Kidney epithelial cell (primary cell): ENCODE measurements at regions not wholly inside any gene's neighbourhood (a gene's known extent, or its start where the extent isn't known, plus 50 kb on each side); places are given as distances from the start of the nearest gene placed in this dataset.

ENCODE experiments used
- DNase-seq: peaks from one replicate; pipeline ENCODE4 v3.0.0-alpha.2; 2010; ENCODE audit warnings: low read depth
- H3K27me3 ChIP-seq: 2 replicates; pipeline ENCODE4 v1.6.0; 2011; ENCODE audit warnings: low read length; ENCODE audit not compliant: control insufficient read depth, insufficient read depth
- H3K36me3 ChIP-seq: 2 replicates; pipeline ENCODE4 v1.5.1; 2011; ENCODE audit warnings: low read length; ENCODE audit not compliant: control insufficient read depth, insufficient read depth
- H3K4me3 ChIP-seq: 2 replicates; pipeline ENCODE4 v1.5.1; 2011; ENCODE audit warnings: low read depth, mild to moderate bottlenecking, control low read depth, low read length
- TF ChIP-seq, protein P1 (sequence below): IDR thresholded peaks from 2 replicates; pipeline ENCODE4 v1.5.1; 2011; ENCODE audit warnings: mild to moderate bottlenecking, moderate library complexity, low read length, control low read depth, inconsistent platforms; ENCODE audit not compliant: insufficient read depth, poor library complexity, severe bottlenecking

DNA sequence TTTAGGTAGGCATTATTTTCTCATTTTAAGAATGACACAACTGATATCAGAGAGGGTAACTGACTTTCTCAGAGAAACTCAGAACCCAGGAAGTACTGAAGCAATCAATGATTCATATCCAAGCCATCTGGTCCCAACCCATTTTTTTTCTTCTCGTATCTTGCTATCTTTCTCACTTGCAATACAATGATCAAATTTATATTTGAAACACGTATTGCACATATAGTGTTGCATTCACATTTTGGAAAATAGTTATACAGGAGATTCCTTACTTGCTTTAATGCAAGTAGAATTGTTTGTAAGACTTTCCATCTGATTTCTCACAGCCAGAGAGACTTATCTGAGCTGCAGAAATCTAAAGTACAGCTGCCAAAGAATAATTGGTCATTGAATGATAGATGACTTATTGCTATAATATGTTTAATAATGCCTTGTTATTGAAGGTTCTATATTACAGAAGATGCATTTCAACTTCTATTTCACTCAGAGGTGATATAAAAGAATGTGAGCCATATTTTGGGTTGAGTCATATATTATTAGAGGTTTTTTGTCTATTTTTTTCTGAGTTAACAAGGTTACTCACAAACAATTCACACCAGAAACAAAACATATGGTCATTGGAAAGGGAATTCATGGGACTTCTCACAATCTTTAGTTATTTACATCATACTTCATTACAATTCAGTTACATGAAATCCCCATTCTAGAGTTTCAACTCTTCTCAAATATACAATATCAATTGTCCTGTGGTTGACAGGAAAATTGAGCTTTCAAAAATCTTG is 337.5 kb upstream of the CITED2 start:
- no peak for DNase-seq
- TF ChIP-seq, protein P1, sequence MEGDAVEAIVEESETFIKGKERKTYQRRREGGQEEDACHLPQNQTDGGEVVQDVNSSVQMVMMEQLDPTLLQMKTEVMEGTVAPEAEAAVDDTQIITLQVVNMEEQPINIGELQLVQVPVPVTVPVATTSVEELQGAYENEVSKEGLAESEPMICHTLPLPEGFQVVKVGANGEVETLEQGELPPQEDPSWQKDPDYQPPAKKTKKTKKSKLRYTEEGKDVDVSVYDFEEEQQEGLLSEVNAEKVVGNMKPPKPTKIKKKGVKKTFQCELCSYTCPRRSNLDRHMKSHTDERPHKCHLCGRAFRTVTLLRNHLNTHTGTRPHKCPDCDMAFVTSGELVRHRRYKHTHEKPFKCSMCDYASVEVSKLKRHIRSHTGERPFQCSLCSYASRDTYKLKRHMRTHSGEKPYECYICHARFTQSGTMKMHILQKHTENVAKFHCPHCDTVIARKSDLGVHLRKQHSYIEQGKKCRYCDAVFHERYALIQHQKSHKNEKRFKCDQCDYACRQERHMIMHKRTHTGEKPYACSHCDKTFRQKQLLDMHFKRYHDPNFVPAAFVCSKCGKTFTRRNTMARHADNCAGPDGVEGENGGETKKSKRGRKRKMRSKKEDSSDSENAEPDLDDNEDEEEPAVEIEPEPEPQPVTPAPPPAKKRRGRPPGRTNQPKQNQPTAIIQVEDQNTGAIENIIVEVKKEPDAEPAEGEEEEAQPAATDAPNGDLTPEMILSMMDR: no peak
- H3K36me3 ChIP-seq: no peaks in the 10 kb centered on the region
- H3K4me3 ChIP-seq: no peak overlapping the region
- no peaks in the 10 kb centered on the region for H3K27me3 ChIP-seq

DNA sequence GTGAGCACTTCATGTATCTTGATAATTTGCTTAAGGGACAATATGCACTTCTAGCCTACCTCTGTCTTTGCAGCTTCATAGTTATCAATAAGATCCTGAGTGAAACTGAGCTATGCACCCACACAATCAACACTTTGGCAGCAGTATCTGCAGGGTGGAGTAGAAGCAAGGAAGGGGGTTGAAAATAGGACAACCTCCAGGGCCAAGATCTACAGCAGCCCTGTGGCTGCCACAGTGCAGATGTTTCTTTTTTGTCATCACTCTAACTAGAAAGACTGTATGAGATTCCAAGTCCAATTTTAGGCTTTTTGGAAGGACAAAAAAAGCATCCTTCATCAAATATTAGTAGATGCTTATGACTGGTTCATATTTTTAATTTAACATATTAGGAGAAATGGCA is 336.1 kb upstream of the CITED2 start:
- H3K4me3 ChIP-seq: no peak overlapping the region
- H3K27me3 ChIP-seq: no peaks in the 10 kb centered on the region
- H3K36me3 ChIP-seq: no peaks in the 10 kb centered on the region
- TF ChIP-seq, protein P1: no peak
- no peak for DNase-seq

DNA sequence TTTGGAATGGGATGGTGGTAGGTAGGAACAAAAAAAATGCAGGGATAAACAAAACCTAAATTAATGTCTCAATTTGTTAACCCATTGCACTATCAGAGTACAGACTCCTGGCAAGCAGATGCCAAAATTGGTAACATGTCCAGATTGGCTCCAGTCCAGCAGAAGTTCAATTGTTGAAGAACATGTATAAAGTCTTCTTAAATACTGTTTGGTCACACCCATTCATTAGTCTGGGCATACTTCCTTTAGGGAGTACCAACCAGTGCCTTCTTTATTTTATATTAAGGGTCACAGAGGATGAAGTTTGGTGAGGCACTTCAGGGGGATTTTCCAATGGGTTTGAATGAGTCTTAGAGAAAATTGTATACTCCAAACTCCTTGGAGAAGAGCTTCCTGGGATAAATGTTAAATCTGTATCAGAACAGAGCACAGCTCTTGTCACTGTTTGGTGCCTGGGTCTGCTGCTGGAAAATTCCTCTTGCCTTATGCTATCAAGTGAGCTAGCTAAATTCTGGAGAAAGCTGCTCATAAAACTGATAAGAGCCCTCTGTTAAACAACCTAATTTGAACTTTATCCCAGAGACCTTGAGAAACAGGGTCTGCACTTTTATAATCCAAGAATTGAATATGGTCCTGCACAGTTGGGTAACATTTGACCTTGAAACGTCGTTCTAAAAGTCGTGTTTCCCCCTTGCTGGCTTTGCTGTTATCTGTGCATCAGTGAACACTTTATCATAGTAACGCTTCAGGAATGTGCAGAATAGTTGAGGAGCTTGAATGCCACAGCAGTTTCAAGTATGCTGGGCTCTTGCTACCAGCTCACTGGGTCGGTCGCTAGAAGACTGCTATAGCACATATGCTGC is 334.1 kb upstream of the CITED2 start:
- no peak overlapping the region for H3K4me3 ChIP-seq
- TF ChIP-seq, protein P1: no peak
- H3K36me3 ChIP-seq: no peaks in the 10 kb centered on the region
- H3K27me3 ChIP-seq: no peaks in the 10 kb centered on the region
- peak; percentile 80 for DNase-seq

DNA sequence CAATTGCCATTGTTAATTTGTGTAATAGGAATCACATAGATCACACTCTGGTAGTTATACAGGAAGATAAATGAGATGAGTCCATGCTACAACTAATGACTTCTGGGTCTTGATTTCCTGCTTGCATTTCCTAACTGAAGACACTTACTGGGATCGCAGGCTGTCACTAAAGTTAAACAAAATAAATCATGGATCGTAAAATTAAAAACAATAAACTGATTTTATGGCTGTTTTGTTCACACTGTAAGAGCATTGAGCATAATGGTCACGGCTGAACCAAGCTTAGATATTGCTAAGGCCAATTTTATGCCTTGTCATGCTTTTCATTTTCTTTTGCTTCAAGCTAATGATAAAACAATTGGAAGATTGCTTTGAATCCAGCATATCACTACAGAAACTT is 332.5 kb upstream of the CITED2 start:
- TF ChIP-seq, protein P1: no peak
- H3K27me3 ChIP-seq: no peaks in the 10 kb centered on the region
- no peak overlapping the region for H3K4me3 ChIP-seq
- H3K36me3 ChIP-seq: no peaks in the 10 kb centered on the region
- DNase-seq: no peak

DNA sequence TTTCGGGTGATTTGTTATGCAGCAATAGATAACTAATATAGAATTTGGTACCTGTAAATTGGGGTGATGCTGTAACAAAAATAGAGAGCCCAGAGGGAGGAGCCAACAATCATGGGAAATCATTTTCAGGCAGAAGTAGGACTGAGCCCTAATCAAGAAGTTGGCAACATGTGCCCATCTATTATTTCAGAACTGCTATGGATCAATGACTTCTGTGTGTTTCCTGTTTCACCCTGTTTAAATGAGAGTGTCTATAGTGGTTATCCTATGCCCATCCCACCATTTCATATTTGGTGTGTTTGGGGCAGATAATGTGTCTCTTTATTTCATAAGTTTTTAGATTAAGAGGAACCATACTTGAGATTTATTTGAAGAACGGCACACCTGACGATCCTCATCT is 330.8 kb upstream of the CITED2 start:
- no peaks in the 10 kb centered on the region for H3K27me3 ChIP-seq
- H3K4me3 ChIP-seq: no peak overlapping the region
- no peaks in the 10 kb centered on the region for H3K36me3 ChIP-seq
- DNase-seq: no peak
- TF ChIP-seq, protein P1: no peak
